KOPT-K1 (cell line): ENCODE measurements at regions not wholly inside any gene's neighbourhood (a gene's known extent, or its start where the extent isn't known, plus 50 kb on each side); places are given as distances from the start of the nearest gene placed in this dataset.

Source experiments
- H3K27ac ChIP-seq: fragments of 200-600 bp; sonication (generic); 2 replicates; pipeline ENCODE4 v1.5.1; 2016; ENCODE audit warnings: antibody characterized with exemption, mild to moderate bottlenecking, low read depth, low read length; ENCODE audit not compliant: poor library complexity, severe bottlenecking
- H3K36me3 ChIP-seq: fragments of 200-600 bp; sonication (generic); 2 replicates; pipeline ENCODE4 v1.5.1; 2017; ENCODE audit warnings: antibody characterized with exemption, mild to moderate bottlenecking, low read length, moderate library complexity; ENCODE audit not compliant: insufficient read depth
- H3K9me3 ChIP-seq: fragments of 200-600 bp; sonication (generic); 2 replicates; pipeline ENCODE4 v1.5.1; 2017; ENCODE audit warnings: antibody characterized with exemption, low read length, mild to moderate bottlenecking; ENCODE audit not compliant: insufficient read depth, poor library complexity, severe bottlenecking

- H3K9me3 ChIP-seq, result peaks cover 6% of the 10 kb centered on the region
- H3K27ac ChIP-seq, result no peak overlapping the region
These were observed 91.2 kb downstream of the TNFSF18 start for GRCh38 chr1:172959571-172959970.

DNA sequence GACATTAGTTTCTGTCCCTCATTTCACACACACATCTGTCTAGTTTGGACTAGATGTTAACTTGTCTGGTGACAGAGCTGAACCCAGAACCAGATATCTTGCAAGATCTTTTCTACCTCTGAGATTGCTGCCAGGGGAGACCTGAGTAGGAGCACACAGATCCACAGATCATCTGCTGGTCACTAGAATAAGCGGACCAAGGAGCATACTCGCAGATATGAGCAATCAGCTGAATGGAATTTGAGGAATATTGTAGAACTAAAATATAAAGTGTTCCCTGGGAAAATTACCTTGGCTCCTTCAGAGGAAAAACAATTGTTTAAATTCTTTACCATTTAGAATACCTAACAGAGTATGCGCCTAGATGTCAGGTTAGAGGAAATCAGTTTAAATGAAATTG lies 90.7 kb downstream of the TNFSF18 start:
- H3K27ac ChIP-seq, result no peak overlapping the region
- no peaks in the 10 kb centered on the region for H3K36me3 ChIP-seq
- peaks cover 6% of the 10 kb centered on the region for H3K9me3 ChIP-seq

More at GRCh38 chr1:172959571-172959970, 91.2 kb downstream of the TNFSF18 start:
- no peaks in the 10 kb centered on the region for H3K36me3 ChIP-seq

DNA sequence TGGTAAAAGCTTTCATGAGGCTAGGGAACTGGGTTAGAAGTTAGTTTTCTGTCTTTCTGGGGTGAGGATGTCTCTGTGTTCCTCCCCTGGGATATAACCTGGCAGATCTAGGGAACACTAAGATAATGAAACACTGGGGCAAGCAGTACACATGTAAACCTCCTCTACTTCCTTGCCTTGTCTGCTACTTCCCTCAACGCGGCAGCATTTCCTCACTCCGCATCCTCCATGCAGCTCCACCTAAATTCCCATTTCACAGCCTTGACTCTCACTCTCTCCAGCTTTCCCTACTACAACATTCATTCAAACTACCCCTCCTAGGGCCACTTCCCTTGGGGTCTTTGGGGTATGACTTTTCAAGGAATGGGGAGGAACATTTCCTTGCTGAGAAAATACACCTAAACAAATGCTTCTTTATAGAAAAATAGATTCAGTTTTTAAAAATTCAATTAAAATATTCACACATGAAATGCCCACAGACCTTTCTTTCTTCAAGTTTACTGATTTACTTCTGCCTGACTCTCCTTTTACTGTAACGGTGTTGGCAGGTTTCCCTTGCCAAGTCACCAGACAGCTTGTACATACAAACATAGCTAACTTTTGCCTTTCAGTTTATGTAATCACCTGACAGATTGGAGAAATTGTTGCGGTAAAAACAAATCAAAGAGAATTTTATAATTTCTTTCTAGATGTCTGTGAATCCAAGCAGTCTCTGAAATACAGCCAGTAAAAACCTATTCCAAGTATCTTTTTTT lies 90.1 kb downstream of the TNFSF18 start:
- H3K27ac ChIP-seq, result no peak overlapping the region
- no peaks in the 10 kb centered on the region for H3K36me3 ChIP-seq
- H3K9me3 ChIP-seq, result peaks cover 6% of the 10 kb centered on the region

DNA sequence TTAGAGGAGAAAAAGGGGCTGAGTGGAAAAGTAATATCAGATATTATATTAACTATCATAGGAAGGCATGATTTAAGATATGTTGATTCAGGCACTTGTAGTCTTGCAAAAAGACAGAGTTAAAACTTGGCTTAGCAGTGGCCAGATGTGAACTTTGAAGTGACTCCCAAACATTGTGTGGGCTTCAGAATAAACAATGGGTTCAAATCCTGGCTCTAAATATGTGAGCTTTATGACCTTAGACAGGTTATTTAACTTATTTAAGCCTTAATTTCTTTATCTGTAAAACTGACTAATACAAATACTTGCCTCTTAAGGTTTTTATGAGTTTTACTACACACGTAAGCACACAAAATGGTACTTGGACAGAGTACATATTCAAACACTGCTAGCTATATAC lies 85.9 kb downstream of the TNFSF18 start:
- Histone ChIP-seq H3K9me3 (peaks cover 6% of the 10 kb centered on the region), H3K36me3 (no peaks in the 10 kb centered on the region), H3K27ac (no peak overlapping the region)

DNA sequence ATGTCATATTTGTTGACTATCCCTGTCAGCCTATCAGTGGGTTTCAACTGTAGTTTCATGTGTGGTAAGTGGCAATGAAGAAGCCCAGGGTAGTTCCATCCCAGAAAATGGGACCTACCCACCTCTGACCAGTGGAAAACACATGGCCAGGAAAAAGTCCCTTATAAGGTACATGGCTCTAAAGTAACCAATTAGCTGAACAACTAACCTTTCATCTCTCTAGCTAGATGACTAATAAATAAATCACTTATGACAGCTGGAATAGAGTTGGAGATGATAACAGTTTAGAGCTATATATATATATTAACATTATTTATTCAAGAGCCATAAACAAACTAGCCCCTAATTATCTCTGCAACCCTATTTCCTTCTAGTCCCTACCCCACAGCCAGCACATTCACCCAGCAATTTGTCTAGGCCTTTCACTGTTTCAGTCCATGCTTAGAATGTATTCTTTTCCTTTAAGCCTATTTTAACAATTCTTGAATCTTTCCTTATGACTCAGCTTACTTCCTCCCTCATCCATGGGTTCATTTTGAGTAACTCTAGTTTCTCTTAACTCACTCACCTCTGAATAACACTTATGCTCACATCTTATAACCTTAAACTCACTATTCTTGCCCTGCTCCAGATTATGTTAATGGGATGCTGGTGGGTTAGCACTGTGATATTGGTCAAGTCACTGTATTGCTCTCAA lies 83.7 kb downstream of the TNFSF18 start:
- Histone ChIP-seq H3K36me3 (no peaks in the 10 kb centered on the region), H3K9me3 (peaks cover 6% of the 10 kb centered on the region), H3K27ac (no peak overlapping the region)

- Histone ChIP-seq H3K27ac (no peak overlapping the region), H3K9me3 (peaks cover 6% of the 10 kb centered on the region), H3K36me3 (no peaks in the 10 kb centered on the region)
These were observed 82.8 kb downstream of the TNFSF18 start for GRCh38 chr1:172967936-172968335.

DNA sequence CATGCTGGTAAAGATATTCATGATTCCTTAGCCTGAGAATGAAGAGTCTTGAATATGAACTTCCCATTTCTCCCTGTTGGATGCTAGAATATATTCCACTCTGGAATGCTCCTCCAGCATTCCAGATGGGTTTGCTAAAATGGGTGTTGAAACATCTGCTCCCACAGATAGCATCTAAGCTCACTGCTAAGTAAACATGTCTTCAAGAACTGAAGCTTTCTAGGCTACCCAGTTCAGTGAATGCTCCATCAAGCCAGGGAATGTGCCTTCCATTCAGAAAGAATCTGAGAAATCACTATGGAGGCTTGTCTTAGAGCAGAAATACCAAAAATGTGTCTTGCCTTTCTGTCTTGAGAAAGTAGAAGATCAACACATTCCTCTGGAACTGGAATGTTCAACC lies 81.1 kb downstream of the TNFSF18 start:
- Histone ChIP-seq H3K27ac (no peak overlapping the region), H3K36me3 (no peaks in the 10 kb centered on the region), H3K9me3 (no peaks in the 10 kb centered on the region)

- Histone ChIP-seq H3K27ac (no peak overlapping the region), H3K36me3 (no peaks in the 10 kb centered on the region), H3K9me3 (no peaks in the 10 kb centered on the region)
These were observed 80.6 kb downstream of the TNFSF18 start for GRCh38 chr1:172970186-172970585.

DNA sequence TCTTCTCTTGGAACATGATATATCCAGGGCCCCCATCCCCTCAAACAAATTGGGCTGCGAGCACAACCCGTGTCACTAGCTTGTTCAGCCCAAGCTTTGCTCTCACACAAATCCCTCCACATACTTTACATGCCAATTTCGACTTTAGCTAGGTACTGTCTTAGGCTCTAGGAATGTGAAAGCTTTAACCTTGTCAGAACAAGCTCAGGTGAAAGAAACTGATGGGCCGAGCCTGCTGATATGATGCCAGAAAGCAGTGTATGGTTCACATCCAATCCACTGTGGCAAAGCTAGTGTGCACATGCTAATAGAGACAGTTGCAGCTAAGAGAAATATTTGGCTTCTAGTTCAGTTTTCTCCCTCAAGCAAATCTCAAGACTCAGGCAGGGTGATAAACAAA lies 79.5 kb downstream of the TNFSF18 start:
- Histone ChIP-seq H3K9me3 (no peaks in the 10 kb centered on the region), H3K27ac (no peak overlapping the region)

GRCh38 chr1:172972258-172972657 lies 78.5 kb downstream of the TNFSF18 start:
- Histone ChIP-seq H3K27ac (no peak overlapping the region), H3K36me3 (no peaks in the 10 kb centered on the region), H3K9me3 (no peaks in the 10 kb centered on the region)

More for the DNA sequence above, 79.5 kb downstream of the TNFSF18 start:
- no peaks in the 10 kb centered on the region for H3K36me3 ChIP-seq

DNA sequence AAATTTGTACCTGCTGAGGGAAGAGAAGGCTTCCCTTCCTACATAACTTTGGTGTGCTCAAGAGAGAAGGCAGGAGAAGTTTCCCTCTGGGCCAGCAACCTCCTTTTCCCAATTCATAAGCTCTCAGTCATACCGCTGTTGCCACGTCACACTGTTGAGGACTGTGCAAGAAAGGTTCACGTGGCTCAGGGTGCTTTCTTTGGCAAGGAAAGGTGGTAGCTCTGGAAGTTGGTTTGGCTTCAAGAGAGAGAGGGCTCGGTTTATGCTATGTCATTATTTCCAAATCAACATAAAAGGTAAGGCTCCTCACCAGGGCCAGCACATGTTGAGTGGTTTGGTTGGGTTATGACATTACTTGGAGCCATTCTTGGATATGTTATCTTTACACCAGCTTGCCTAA lies 77.3 kb downstream of the TNFSF18 start:
- Histone ChIP-seq H3K9me3 (no peaks in the 10 kb centered on the region), H3K36me3 (no peaks in the 10 kb centered on the region), H3K27ac (no peak overlapping the region)

DNA sequence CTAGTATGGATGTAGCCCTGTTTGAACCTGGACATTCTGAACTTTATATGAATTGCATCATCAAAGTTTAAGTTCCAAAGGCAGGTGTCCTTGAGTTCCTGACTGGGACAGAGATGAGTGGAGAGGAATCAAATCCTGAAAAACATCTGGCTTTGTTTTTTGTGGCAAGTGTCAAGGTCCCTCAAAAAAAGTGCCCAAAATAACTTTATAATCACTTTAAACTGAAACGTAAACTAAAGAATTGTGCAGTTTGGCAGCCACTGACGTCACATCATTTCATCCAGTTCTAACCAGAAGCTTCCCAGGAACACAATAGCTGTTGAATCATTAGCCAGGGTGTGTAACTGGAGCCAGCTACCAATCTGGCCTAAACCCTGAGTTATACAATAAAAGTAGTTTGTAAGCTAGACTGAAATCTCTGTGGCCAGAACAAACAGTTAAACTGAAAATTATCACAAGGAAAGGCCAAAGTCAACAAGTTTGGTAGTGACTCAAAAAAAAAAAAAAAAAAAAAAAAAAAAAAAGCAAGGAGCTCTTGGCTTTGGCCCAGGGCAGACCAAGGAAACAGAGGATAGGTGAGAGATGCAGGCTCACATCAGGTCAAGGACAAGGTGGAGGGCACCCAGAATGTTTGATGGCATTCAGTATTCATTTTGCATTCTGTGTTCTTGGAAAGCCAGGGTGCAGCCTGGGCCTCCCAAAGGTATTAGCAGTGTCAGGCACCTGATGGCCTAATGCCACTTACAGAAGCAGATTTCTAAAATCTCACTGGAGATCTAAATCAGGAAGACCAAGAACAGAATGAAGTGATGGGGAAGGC lies 74.3 kb downstream of the TNFSF18 start:
- Histone ChIP-seq H3K27ac (no peak overlapping the region), H3K36me3 (no peaks in the 10 kb centered on the region), H3K9me3 (no peaks in the 10 kb centered on the region)

DNA sequence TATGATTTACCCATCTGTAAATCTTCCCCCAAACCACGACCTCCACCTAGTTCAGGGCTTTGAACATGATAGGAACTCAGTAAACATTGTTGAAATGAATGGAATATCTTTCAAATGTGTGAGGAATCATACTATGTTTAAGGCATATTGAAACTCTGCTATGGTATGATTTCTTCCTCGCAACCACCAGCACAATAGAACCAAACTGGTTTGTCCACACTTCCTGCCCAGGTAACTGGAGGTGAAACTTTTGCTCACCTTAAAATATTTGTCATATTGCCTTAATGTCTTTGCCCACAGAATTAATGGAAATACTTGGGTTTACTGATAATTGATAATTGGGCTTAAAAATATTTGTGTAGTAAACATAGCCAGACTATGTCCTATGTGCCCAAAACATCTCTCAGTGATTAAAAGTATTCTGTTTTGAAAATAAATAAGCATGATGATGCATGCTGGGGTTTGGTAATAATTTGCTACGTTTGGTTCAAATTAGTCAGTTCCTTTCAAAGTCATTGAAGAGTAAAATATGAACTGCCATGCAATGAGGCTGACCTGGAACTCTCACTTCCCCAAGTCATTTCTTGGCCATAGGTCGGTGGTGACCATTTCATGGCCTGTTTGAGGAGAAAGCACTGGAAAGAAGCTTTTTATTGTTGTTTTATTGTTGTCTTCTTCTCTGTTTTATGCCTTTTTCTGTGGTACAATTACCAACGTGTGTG lies 73.3 kb downstream of the TNFSF18 start:
- H3K27ac ChIP-seq, result no peak overlapping the region
- H3K36me3 ChIP-seq, result no peaks in the 10 kb centered on the region
- H3K9me3 ChIP-seq, result no peaks in the 10 kb centered on the region

DNA sequence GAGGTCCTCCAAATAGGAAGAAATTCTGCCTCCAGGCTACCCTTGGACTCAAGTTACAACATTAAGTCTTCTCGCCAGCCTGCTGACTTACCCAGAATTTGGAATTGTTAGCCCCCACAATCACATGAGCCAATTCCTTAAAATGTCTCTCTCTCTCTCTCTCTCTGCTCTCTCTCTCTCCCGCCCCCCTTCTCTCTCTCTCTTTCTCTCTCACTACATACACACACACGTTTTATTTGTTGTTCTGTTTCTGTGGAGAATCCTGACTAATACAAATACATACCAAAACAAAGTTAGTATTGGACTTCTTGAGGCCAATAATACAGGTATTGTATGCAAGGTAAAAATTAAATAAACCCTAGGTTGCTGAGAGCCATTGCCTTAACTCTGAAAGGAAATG lies 72.1 kb downstream of the TNFSF18 start:
- H3K9me3 ChIP-seq, result no peaks in the 10 kb centered on the region
- H3K27ac ChIP-seq, result no peak overlapping the region
- no peaks in the 10 kb centered on the region for H3K36me3 ChIP-seq

GRCh38 chr1:172979828-172980227 lies 70.9 kb downstream of the TNFSF18 start:
- Histone ChIP-seq H3K27ac (no peak overlapping the region), H3K9me3 (no peaks in the 10 kb centered on the region), H3K36me3 (no peaks in the 10 kb centered on the region)
